22Rv1 (cell line): ENCODE measurements at regions not wholly inside any gene's neighbourhood (a gene's known extent, or its start where the extent isn't known, plus 50 kb on each side); places are given as distances from the start of the nearest gene placed in this dataset.

Source experiments
- ZFX ChIP-seq: fragments of 450-650 bp; IDR thresholded peaks from 2 replicates; pipeline ENCODE4 v1.6.1; 2017; ENCODE audit warnings: antibody characterized with exemption, borderline replicate concordance
- TF ChIP-seq, protein P1 (sequence below): fragments of 450-650 bp; IDR thresholded peaks from 2 replicates; pipeline ENCODE4 v1.5.1; 2017; ENCODE audit warnings: mild to moderate bottlenecking

DNA sequence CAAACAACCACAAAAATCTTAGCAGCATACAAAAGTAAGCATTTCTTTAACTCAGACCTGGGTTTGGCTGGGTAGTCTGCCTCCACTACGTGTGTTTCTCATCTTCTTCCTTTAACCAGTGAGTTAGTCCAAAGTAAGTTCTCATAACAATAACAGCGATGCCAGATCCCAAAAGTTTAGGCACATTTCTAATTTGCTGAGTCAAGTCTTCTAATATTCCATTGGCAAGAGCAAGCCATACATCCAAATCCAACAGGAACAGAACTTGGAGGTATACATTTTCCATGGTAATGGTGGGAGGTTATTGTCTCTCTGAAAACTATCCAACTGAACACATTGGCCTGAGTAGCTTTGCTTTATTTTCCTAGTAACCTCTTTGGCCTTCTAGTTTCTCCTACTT is 115.7 kb upstream of the CNTNAP2 start:
- TF ChIP-seq, protein P1, sequence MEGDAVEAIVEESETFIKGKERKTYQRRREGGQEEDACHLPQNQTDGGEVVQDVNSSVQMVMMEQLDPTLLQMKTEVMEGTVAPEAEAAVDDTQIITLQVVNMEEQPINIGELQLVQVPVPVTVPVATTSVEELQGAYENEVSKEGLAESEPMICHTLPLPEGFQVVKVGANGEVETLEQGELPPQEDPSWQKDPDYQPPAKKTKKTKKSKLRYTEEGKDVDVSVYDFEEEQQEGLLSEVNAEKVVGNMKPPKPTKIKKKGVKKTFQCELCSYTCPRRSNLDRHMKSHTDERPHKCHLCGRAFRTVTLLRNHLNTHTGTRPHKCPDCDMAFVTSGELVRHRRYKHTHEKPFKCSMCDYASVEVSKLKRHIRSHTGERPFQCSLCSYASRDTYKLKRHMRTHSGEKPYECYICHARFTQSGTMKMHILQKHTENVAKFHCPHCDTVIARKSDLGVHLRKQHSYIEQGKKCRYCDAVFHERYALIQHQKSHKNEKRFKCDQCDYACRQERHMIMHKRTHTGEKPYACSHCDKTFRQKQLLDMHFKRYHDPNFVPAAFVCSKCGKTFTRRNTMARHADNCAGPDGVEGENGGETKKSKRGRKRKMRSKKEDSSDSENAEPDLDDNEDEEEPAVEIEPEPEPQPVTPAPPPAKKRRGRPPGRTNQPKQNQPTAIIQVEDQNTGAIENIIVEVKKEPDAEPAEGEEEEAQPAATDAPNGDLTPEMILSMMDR: no peak
- TF ChIP-seq ZFX: no peak
